Epithelial cell of prostate (primary cell): ENCODE measurements at regions not wholly inside any gene's neighbourhood (a gene's known extent, or its start where the extent isn't known, plus 50 kb on each side); places are given as distances from the start of the nearest gene placed in this dataset.
"Not testable (repeated sequence)": the region's sequence is repeated elsewhere in the genome, so short reads cannot be mapped to it uniquely, and the experiment has no call there.

ENCODE experiments used
- DNase-seq: peaks from one replicate; pipeline ENCODE4 v3.0.0-alpha.2; 2011; ENCODE audit warnings: low read depth, low spot score
- H3K27ac ChIP-seq: fragments of 450-650 bp; 2 replicates; pipeline ENCODE4 v1.5.1; 2017; ENCODE audit warnings: mild to moderate bottlenecking

- H3K27ac ChIP-seq = no peak overlapping the region
- DNase-seq = no peak
Measured at GRCh38 chr7:133132906-133133305, 51.0 kb upstream of the CHCHD3 start.

GRCh38 chr7:133134810-133135209 lies 52.9 kb upstream of the CHCHD3 start:
- DNase-seq = no peak
- no peak overlapping the region for H3K27ac ChIP-seq

- no peak overlapping the region for H3K27ac ChIP-seq
- DNase-seq = peak; percentile 5
Measured at GRCh38 chr7:133135451-133135850, 53.6 kb upstream of the CHCHD3 start.

GRCh38 chr7:133139350-133139749 lies 57.5 kb upstream of the CHCHD3 start:
- no peak overlapping the region for H3K27ac ChIP-seq
- no peak for DNase-seq

GRCh38 chr7:133139801-133140200 lies 57.9 kb upstream of the CHCHD3 start:
- DNase-seq = no peak
- H3K27ac ChIP-seq = no peak overlapping the region

- H3K27ac ChIP-seq = no peak overlapping the region
- DNase-seq = no peak
Measured at GRCh38 chr7:133140994-133141595, 59.2 kb upstream of the CHCHD3 start.

- no peak for DNase-seq
- H3K27ac ChIP-seq = no peak overlapping the region
Measured at GRCh38 chr7:133150760-133151159, 68.9 kb upstream of the CHCHD3 start.

GRCh38 chr7:133152875-133153274 lies 71.0 kb upstream of the CHCHD3 start:
- no peak for DNase-seq
- H3K27ac ChIP-seq = no peak overlapping the region

- DNase-seq = no peak
Measured at GRCh38 chr7:133155146-133155545, 73.3 kb upstream of the CHCHD3 start.

GRCh38 chr7:133155642-133156041 lies 73.8 kb upstream of the CHCHD3 start:
- no peak overlapping the region for H3K27ac ChIP-seq
- no peak for DNase-seq

More at GRCh38 chr7:133155146-133155545, 73.3 kb upstream of the CHCHD3 start:
- no peak overlapping the region for H3K27ac ChIP-seq

GRCh38 chr7:133157045-133157444 lies 75.2 kb upstream of the CHCHD3 start:
- DNase-seq = no peak
- no peak overlapping the region for H3K27ac ChIP-seq

- H3K27ac ChIP-seq = no peak overlapping the region
- no peak for DNase-seq
Measured at GRCh38 chr7:133164498-133164897, 82.6 kb upstream of the CHCHD3 start.

- no peak for DNase-seq
- H3K27ac ChIP-seq = no peak overlapping the region
Measured at GRCh38 chr7:133165001-133165400, 83.1 kb upstream of the CHCHD3 start.

- no peak for DNase-seq
- H3K27ac ChIP-seq = no peak overlapping the region
Measured at GRCh38 chr7:133165529-133165928, 83.6 kb upstream of the CHCHD3 start.

GRCh38 chr7:133167300-133167699 lies 85.4 kb upstream of the CHCHD3 start:
- no peak for DNase-seq
- no peak overlapping the region for H3K27ac ChIP-seq

- not testable (repeated sequence) for DNase-seq, H3K27ac ChIP-seq
Measured at GRCh38 chr7:133169167-133169822, 83.6 kb upstream of the EXOC4 start.

GRCh38 chr7:133177476-133177875 lies 75.4 kb upstream of the EXOC4 start:
- DNase-seq, H3K27ac ChIP-seq: not testable (repeated sequence)

GRCh38 chr7:133180717-133181116 lies 72.2 kb upstream of the EXOC4 start:
- DNase-seq = no peak
- H3K27ac ChIP-seq = no peak overlapping the region

- H3K27ac ChIP-seq = no peak overlapping the region
- DNase-seq = no peak
Measured at GRCh38 chr7:133183042-133183794, 69.7 kb upstream of the EXOC4 start.

GRCh38 chr7:133183969-133184368 lies 68.9 kb upstream of the EXOC4 start:
- no peak overlapping the region for H3K27ac ChIP-seq
- no peak for DNase-seq

GRCh38 chr7:133185512-133185911 lies 67.4 kb upstream of the EXOC4 start:
- DNase-seq = no peak
- H3K27ac ChIP-seq = no peak overlapping the region
